Keratinocyte (primary cell): ENCODE measurements at regions not wholly inside any gene's neighbourhood (a gene's known extent, or its start where the extent isn't known, plus 50 kb on each side); places are given as distances from the start of the nearest gene placed in this dataset.

ENCODE experiments used
- DNase-seq: peaks from one replicate; pipeline ENCODE4 v3.0.0-alpha.2; 2011; ENCODE audit warnings: low read depth, missing footprints, low spot score
- FAIRE-seq: peaks from 2 replicates; lab custom pipeline; 2011; peaks lifted over from hg19 to GRCh38; lab: Jason Lieb, UNC
- H2AFZ ChIP-seq: 2 replicates; pipeline ENCODE4 v1.6.0; 2012; ENCODE audit warnings: low read length, control low read depth, inconsistent platforms; ENCODE audit not compliant: control insufficient read depth
- H3K27ac ChIP-seq: 2 replicates; pipeline ENCODE4 v1.5.1; 2011; ENCODE audit warnings: low read length; ENCODE audit not compliant: control insufficient read depth, insufficient read depth
- H3K27me3 ChIP-seq: 3 replicates; pipeline ENCODE4 v1.6.0; 2011; ENCODE audit warnings: low read length; ENCODE audit not compliant: control insufficient read depth, insufficient read depth; ENCODE audit errors: extremely low read depth
- H3K36me3 ChIP-seq, 2 experiments: 2 replicates in 1 of 2; 3 replicates in 1 of 2; pipeline ENCODE4 v1.5.1; 2011; ENCODE audit warnings: low read length in 2 of 2, mild to moderate bottlenecking in 1 of 2; ENCODE audit not compliant: control insufficient read depth in 2 of 2, insufficient read depth in 2 of 2; ENCODE audit errors: extremely low read depth in 1 of 2
- H3K4me1 ChIP-seq: 3 replicates; pipeline ENCODE4 v1.5.1; 2011; ENCODE audit warnings: low read length; ENCODE audit not compliant: control insufficient read depth, insufficient read depth; ENCODE audit errors: extremely low read depth
- H3K4me2 ChIP-seq: 3 replicates; pipeline ENCODE4 v1.6.0; 2011; ENCODE audit warnings: low read depth, low read length; ENCODE audit not compliant: control insufficient read depth, insufficient read depth; ENCODE audit errors: extremely low read depth
- H3K4me3 ChIP-seq, 3 experiments: fragments of 200-600 bp in 1 of 3; sonication (generic) in 1 of 3; 2 replicates in 2 of 3; 3 replicates in 1 of 3; pipeline ENCODE4 v1.5.1; 2011 to 2016; ENCODE audit warnings: low read length in 3 of 3, mild to moderate bottlenecking in 3 of 3, control low read depth in 2 of 3, inconsistent platforms in 1 of 3, low read depth in 1 of 3, mixed read lengths in 1 of 3, mixed run types in 1 of 3, moderate library complexity in 1 of 3; ENCODE audit not compliant: control insufficient read depth in 2 of 3, insufficient read depth in 2 of 3; ENCODE audit errors: extremely low read depth in 1 of 3
- H3K79me2 ChIP-seq: 2 replicates; pipeline ENCODE4 v1.6.0; 2012; ENCODE audit warnings: low read length; ENCODE audit not compliant: control insufficient read depth, insufficient read depth
- H3K9ac ChIP-seq: 3 replicates; pipeline ENCODE4 v1.6.0; 2011; ENCODE audit warnings: low read length; ENCODE audit not compliant: control insufficient read depth, insufficient read depth; ENCODE audit errors: extremely low read depth
- H3K9me1 ChIP-seq: 3 replicates; pipeline ENCODE4 v1.6.0; 2011; ENCODE audit warnings: low read length; ENCODE audit not compliant: control insufficient read depth, insufficient read depth; ENCODE audit errors: extremely low read depth
- H3K9me3 ChIP-seq: 2 replicates; pipeline ENCODE4 v1.5.1; 2012; ENCODE audit warnings: low read depth, low read length; ENCODE audit not compliant: control insufficient read depth
- H4K20me1 ChIP-seq: 3 replicates; pipeline ENCODE4 v1.6.0; 2011; ENCODE audit warnings: low read length; ENCODE audit not compliant: control insufficient read depth, insufficient read depth; ENCODE audit errors: extremely low read depth
- EZH2 ChIP-seq: IDR thresholded peaks from one replicate; pipeline ENCODE4 v1.6.1; 2012; ENCODE audit warnings: inconsistent platforms, mild to moderate bottlenecking, low read length, moderate library complexity
- dilution Hi-C: fragments of 300-500 bp; cut with MboI; formaldehyde crosslinking; loops from one replicate; pipeline ENCODE4 v1.7.0; 2020; ENCODE audit warnings: low sequenced_read_pairs; ENCODE audit not compliant: extremely low pct_ligation_motif_present
- TF ChIP-seq, protein P1 (sequence below), 3 experiments: IDR thresholded peaks in 1 of 3; conservative IDR thresholded peaks in 1 of 3; optimal IDR thresholded peaks in 1 of 3; 2 replicates in 2 of 3; 3 replicates in 1 of 3; pipeline versions ENCODE3 to v1.5.1; 2011; ENCODE audit warnings: low read length in 3 of 3, mild to moderate bottlenecking in 3 of 3, moderate library complexity in 2 of 3, control low read depth in 1 of 3, inconsistent platforms in 1 of 3; ENCODE audit not compliant: insufficient read depth in 2 of 3; ENCODE audit errors: extremely low read depth in 1 of 3

DNA sequence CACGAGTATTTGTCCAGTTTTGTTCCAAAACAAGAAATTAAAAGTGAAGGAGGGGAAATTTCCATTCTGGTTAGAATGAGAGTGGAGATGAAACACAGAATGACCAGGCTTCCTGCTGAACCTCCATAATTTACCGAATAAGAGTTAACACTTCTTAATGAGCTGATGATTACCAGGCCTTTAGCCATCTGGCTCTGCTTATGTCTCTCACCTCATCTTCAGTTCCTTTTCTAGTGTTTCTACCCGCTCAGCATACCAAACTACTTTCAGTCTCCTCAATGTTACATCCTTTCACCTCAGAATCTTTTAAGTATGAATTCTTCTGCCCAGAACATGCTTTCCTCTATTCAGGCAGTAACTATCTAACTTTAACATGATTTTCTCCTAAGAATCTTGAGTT is 209.0 kb upstream of the RSPO3 start:
- Histone ChIP-seq H3K27me3 (no peaks in the 10 kb centered on the region), H3K79me2 (no peaks in the 10 kb centered on the region), H3K9me1 (no peaks in the 10 kb centered on the region), H3K9ac (no peak overlapping the region), H3K4me3 (no peak overlapping the region), H3K4me2 (no peak overlapping the region), H4K20me1 (no peaks in the 10 kb centered on the region), H2AFZ (no peak overlapping the region), H3K9me3 (no peaks in the 10 kb centered on the region), H3K27ac (no peak overlapping the region), H3K36me3 (no peaks in the 10 kb centered on the region), H3K4me1 (no peaks in the 10 kb centered on the region)
- no peak for FAIRE-seq
- no peak for DNase-seq
- dilution Hi-C loops, result no loop called here
- TF ChIP-seq, protein P1, sequence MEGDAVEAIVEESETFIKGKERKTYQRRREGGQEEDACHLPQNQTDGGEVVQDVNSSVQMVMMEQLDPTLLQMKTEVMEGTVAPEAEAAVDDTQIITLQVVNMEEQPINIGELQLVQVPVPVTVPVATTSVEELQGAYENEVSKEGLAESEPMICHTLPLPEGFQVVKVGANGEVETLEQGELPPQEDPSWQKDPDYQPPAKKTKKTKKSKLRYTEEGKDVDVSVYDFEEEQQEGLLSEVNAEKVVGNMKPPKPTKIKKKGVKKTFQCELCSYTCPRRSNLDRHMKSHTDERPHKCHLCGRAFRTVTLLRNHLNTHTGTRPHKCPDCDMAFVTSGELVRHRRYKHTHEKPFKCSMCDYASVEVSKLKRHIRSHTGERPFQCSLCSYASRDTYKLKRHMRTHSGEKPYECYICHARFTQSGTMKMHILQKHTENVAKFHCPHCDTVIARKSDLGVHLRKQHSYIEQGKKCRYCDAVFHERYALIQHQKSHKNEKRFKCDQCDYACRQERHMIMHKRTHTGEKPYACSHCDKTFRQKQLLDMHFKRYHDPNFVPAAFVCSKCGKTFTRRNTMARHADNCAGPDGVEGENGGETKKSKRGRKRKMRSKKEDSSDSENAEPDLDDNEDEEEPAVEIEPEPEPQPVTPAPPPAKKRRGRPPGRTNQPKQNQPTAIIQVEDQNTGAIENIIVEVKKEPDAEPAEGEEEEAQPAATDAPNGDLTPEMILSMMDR (optimal IDR thresholded peaks at IDR 0.05 in 1 of 3, IDR thresholded peaks at IDR 0.05 in 1 of 3, conservative IDR thresholded peaks at IDR 0.05 in 1 of 3; ENCODE audit: extremely low read depth in 1 of 3, insufficient read depth in 2 of 3, low read length in 3 of 3), result no peak
- no peak for TF ChIP-seq EZH2

DNA sequence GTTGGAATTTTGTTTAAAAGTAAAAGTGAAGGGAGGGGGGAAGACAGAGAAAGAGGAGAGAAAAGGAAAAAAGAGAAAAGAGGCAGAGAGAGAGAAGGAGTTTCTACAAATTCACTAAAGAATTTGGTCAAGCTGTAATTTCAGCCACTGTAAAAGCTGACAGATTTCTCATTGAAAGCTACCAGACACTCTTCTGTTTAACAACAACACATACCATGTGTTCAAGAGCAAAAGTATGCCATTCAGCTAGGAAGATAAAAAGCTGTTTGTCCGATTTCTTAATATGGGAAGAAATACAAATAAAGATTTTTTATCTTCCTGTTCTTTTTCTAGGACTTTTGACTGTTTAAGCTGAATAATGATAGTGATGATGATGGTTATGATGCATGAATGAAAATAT is 204.8 kb upstream of the RSPO3 start:
- Histone ChIP-seq H3K9me1 (no peaks in the 10 kb centered on the region), H3K4me1 (no peaks in the 10 kb centered on the region), H3K9ac (no peak overlapping the region), H3K4me3 (no peak overlapping the region), H3K27me3 (no peaks in the 10 kb centered on the region), H4K20me1 (no peaks in the 10 kb centered on the region), H3K4me2 (no peak overlapping the region), H3K79me2 (no peaks in the 10 kb centered on the region), H3K27ac (no peak overlapping the region), H2AFZ (no peak overlapping the region), H3K9me3 (no peaks in the 10 kb centered on the region), H3K36me3 (no peaks in the 10 kb centered on the region)
- no peak for FAIRE-seq
- DNase-seq, result no peak
- TF ChIP-seq, protein P1 (optimal IDR thresholded peaks at IDR 0.05 in 1 of 3, IDR thresholded peaks at IDR 0.05 in 1 of 3, conservative IDR thresholded peaks at IDR 0.05 in 1 of 3; ENCODE audit: extremely low read depth in 1 of 3, insufficient read depth in 2 of 3, low read length in 3 of 3), result no peak
- no peak for TF ChIP-seq EZH2
- dilution Hi-C loops, result no loop called here
